ENCODE measurements at regions not wholly inside any gene's neighbourhood (a gene's known extent, or its start where the extent isn't known, plus 50 kb on each side); places are given as distances from the start of the nearest gene placed in this dataset.

- TF ChIP-seq CTCF (IDR thresholded peaks at IDR 0.05) (no peak), POLR2AphosphoS5 (IDR thresholded peaks at IDR 0.05) (no peak), POLR2A (IDR thresholded peaks at IDR 0.05) (no peak)
Observed at GRCh38 chr1:66438501-66438900, 95.5 kb upstream of the SGIP1 start.
